ENCODE measurements at regions not wholly inside any gene's neighbourhood (a gene's known extent, or its start where the extent isn't known, plus 50 kb on each side); places are given as distances from the start of the nearest gene placed in this dataset.
"Not testable (repeated sequence)": the region's sequence is repeated elsewhere in the genome, so short reads cannot be mapped to it uniquely, and the experiment has no call there.

DNA sequence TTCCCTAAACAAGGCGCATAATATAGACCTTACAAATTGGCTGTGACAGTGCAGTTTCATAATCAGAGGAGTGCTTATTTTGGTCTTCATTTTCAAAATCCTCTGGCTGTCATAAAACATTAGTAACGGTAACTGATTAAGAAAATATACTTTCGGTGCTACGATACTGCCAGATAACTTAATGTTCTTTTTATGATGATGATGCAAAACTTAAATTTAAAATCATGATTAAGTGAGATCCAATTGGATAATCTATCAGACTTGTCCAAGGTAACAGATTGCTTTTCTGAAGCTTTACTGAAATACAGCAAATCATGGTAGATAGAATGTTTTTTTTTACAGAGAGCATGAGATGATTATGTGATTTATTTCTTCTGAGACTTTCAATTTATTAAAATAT is 364.2 kb upstream of the CNTN3 start:
- DNase-seq (ENCODE audit: low spot score), result no peak

DNA sequence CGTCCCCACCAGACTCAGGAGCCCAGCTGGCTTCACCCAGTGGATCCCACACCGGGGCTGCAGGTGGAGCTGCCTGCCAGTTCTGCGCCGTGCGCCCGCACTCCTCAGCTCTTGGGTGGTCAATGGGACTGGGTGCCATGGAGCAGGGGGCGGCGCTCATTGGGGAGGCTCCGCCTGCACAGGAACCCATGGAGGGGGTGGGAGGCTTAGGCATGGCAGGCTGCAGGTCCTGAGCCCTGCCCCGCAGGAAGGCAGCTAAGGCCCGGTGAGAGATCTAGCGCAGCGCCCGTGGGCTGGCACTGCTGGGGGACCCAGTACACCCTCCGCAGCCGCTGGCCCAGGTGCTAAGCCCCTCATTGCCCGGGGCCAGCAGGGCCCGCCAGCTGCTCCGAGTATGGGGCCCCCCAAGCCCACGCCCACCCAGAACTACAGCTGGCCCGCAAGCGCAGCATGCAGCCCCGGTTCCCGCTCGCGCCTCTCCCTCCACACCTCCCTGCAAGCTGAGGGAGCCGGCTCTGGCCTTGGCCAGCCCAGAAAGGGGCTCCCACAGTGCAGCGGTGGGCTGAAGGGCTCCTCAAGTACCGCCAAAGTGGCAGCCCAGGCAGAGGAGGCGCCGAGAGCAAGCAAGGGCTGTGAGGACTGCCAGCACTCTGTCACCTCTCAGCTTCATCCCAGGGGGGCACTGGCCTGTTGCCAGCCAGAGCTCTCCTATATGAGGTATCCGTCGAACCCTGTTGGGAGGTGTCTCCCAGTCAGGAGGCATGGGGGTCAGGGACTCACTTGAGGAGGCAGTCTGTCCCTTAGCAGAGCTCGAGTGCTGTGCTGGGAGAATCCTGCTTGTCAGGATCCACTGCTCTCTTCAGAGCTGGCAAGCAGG is 370.8 kb upstream of the CNTN3 start:
- DNase-seq (ENCODE audit: low spot score), result not testable (repeated sequence)

DNA sequence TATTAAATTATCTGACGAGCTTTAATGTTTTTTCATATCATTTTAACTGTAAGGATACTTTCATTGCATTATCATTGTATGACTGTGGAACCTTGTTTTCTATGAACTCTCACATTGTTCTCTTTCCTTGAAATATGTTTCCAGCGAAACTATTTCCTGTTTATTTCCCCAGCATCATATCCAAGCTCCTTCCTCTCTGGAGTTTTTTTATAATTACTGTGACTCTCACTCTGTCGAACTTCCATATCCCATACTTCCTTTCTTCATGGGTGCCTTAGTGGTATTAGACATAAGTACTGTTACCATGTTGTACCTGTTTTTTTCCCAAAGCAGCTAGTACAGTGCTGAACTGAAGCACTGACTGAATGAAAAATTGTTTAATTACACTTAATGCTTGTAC is 373.6 kb upstream of the CNTN3 start:
- no peak for DNase-seq (ENCODE audit: low spot score)

DNA sequence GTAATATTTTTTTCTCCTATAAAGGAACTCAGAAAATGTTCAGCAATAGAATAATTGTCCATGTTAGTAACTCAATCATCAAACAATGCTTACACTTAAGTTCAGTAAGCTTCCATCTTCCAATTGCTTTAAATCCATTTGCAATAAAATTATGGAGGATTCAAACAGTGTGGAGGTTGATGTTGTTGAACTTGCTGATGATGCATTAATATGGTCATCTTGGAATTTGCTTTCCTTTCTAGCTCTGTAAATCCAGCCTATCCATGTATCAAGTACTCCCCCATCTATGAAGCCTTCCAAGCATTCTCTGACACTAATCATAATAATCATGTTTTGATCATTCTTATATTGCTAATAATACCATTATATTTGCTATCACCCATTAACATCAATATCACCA is 378.4 kb upstream of the CNTN3 start:
- no peak for DNase-seq (ENCODE audit: low spot score)

DNA sequence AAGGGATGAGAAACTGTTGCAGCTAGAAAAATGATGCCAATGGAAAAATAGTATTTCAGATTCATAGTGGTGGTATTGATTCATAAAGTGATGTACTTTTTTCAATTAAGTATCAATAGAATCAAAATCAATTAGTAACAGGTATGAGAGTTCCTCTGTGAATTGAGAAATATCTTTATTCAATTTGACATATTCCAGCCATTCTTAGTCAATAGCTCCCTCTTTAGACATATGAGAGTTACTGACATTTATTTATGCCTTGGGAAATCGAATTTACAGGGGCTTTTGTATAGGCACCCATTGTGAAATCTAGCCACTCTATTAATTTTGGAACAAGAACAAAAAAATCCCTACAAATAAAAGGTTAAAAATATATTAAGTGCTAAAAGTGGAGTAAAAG is 386.9 kb upstream of the CNTN3 start:
- DNase-seq (ENCODE audit: low spot score), result no peak

DNA sequence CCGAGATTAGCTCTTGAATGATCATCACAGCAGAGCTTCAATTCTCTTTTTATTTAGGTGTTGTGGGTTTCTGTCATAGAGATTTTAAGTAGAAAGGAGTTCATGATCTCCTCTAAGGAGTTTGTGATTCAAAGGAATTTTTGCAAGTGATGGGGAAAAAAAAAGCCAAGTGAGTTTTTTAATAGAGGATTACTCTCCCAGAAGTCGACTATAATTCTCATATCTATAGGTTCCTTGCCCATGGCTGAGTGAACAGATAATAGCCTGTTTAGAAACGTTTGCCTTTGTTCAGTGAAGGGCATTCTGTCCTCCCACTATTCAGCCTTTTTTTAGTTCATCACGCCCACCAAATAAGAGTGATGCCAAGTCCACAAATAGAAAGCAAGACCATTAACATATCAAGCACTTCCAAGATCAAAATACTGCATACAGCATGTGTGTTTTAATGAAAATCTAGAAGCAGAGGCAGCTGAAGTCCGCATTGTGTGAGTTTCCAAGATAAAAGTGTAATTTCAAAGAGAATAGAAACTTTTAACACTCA is 398.4 kb upstream of the CNTN3 start:
- no peak for DNase-seq (ENCODE audit: low spot score)

DNA sequence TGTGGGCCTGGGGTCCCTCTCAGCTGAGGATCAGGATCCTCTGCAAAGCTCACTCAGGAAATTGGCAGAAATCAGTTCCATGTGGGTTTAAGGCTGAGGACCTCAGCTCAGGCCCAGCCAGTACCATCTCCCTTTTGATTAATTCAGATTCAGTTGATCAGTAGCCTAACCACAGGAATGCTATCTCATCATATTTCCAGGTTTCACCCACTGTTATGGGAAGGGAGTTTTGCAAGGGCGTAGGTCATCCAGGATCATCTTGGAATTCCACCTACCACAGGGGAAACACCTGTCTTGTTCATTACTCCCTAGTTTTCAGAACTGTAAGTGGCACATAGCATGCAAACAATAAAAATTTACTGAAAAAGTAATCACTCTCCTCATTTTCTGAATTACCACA is 399.5 kb upstream of the CNTN3 start:
- no peak for DNase-seq (ENCODE audit: low spot score)

DNA sequence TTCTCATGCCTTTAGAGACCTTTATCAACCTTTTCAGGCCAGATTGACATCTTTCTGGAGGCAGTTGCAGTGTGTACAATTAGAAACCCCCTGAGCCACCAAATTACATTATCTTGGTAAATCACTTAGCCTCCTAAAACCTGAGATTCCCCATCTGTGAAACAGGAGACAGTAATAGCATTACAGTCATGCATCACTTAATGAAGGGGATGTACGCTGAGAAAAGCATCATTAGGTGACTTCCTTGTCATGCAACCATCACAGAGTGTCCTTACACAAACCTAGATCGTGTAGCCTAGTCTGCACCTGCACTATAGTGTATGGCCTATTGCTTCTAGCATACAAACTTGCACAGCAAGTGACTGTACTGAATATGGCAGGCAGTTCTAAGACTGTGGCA is 400.8 kb upstream of the CNTN3 start:
- DNase-seq (ENCODE audit: low spot score), result no peak

DNA sequence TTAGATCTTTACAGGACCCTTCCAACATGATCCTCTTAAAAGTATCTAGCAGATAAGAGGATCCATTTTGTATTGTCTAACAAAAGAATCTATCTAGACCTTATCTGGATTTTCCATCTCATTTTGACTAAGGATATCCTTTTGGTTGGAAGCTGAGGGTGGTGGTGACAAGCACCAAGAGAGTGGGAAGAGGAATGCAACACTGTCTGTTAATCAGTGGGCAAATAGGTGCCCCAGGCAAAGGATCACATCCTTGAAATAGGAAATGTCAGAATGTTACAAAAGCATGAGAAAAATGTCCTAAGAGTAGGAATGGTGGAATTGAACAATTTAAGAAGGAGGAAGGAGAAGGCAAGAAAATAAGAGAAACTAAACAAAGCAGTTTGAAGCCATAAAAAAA is 420.7 kb upstream of the CNTN3 start:
- no peak for DNase-seq (ENCODE audit: low spot score)

DNA sequence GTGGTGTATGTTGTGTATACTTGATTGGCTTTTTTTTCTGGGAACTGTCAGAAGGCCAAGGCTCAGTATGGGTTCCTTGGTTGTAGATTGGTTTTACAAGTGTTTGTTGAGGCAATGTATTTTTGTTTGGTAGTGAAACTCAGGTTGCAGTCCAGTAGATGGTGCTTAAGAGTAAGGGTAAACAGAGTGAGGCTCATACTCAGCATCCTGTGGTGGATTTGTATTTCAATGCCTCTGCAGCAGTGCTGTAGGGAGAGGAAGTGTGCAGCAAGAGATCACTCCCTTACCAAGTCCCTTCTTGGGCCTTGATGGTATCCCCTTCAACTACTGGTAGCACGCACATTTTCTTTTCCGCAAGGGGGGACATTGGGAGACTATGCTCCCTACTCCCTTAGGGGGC is 428.5 kb upstream of the CNTN3 start:
- DNase-seq (ENCODE audit: low spot score), result no peak

DNA sequence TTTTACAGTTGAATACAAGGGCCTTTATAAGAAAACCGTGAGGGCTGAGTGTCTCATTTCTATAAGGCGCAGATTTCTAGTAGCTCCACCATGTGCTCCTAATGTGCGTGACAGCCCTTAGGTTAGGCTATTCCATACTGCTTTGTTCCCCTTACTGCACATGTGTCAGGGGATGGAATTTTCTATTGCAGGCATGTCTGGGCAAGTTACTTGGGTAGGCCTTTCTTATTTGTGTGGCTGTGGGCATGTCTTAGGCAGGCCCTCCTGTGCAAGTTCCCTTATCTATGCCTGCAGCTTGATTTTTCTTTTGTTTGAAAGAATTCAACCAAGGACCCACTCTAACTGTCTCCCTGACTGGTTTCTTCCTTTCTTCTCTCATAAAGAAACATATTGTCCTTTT is 434.2 kb upstream of the CNTN3 start:
- no peak for DNase-seq (ENCODE audit: low spot score)

DNA sequence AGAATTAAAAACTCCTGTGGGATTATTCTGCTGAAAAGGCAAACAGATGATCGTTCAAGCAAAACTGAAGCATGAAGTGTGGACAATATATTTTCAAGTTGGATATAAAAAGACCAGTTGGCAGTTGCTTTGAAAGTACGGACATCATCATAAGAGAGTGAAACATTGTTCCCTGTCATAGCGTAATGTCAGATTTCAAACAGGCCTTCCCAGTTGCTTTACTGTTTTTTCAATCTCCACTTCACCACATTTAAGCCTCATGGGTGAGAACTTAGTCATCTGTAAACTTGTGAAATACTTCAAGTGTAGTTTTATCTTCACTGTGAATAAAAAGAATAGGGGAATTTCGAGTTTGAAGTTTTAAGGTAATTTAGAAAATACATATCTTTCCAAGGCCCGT is 435.1 kb upstream of the CNTN3 start:
- DNase-seq (ENCODE audit: low spot score), result no peak

DNA sequence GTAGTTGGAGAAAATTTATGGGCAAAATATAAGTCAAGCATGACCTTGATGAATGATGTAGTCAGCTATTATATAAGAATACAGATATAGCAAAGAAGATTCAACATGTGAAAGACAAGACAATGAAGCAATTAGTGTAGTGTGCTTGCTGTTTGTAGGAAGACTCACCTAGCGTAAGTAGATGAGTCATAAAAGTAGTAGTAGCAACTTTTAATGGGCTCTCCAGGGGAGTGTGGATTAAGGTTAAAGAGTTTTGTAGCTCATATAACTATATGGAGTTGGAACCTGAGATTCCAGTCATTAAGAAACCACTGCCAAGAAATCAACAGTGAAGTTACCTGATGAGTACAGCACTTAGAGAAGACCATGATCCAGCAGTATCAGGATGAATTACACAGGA is 444.7 kb upstream of the CNTN3 start:
- no peak for DNase-seq (ENCODE audit: low spot score)

DNA sequence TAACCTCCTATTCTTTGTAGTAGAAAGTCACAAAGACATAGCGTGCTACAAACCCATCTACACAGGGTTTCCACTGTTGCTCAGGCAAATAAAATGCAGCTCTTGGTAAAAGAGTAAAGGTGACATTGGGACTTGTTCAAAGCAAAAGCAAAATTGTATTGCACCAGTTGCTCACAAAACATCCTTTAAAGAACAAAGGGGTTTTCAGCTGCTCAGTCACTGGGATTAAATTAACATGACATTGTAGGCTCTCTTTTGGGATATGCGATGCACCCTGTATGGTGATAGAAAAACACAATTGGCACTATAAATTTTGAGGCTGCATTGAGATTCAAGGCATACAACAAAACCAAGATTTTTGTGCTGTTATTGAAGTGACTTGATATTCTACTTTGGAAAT is 447.3 kb upstream of the CNTN3 start:
- no peak for DNase-seq (ENCODE audit: low spot score)

DNA sequence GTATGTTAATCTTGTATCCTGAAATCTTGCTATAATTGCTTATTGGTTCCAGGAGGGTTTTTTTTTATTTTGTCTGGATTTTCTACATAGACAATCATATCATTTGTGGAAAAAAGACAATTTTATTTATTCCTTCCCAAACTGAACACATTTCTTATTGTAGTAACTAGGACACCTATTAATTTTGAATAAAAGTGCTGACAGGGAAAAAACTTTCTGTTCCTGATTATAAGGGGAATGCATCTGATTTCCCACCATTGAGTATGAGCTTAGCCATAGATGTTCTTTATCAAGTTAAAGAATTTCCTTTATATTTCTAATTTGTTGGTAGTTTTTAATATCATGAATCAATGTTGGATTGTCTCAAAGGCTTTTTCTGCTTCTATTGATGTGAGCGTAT is 460.7 kb upstream of the CNTN3 start:
- DNase-seq (ENCODE audit: low spot score), result no peak

DNA sequence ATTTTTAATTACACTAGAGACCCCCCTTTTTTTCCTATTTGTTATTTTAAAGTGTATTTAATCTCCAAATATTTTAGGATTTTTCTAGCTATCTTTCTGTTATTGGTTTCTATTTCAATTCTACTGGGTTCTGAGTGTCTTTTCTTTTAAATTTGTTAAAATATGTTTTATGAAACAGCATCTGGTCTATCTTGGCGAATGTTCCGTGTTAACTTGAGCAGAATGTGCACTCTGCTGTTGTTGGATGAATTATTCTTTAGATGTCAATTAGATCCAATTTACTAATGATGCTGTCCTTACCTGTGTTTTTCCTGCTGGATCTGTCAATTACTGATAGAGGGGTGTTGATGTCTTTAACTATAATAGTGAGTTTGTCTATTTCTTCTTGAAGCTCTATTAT is 462.0 kb upstream of the CNTN3 start:
- no peak for DNase-seq (ENCODE audit: low spot score)

DNA sequence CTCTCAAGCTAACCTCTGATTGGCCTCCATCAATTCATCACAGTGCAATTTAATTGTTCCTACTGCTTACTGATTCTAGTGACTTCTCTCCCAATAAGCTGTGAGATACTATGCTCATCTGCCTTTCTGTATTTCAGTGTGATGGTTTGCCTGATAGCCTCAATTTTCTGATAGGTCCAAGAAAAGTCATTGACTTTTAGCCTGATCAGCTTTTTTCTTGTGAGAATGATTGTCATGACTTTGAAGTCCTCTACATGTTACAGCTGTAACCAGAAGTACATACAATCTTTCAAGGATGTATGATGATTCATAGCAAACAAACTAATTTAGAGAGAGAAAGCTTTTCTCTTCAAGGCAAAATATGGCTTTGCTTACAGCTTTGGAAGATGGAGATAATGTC is 463.8 kb upstream of the CNTN3 start:
- DNase-seq (ENCODE audit: low spot score), result no peak

DNA sequence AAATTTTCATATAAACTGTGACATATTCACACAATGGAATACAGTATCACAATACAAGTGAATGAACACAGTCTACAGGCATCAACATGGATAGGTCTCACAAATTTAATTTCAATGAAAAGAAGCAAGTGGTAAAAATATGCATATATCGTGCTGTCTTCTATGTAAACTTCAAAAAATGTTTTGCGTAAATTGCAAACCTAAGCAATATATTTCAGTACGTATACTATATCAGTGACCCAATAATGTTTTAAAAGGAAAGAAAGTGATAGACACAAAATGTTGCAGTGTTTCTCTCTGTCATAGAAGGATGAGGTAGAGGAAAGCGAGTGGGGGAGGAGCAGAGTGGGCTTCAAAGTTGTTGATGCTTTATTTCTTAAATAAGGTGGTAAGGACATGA is 468.4 kb upstream of the CNTN3 start:
- DNase-seq (ENCODE audit: low spot score), result no peak

DNA sequence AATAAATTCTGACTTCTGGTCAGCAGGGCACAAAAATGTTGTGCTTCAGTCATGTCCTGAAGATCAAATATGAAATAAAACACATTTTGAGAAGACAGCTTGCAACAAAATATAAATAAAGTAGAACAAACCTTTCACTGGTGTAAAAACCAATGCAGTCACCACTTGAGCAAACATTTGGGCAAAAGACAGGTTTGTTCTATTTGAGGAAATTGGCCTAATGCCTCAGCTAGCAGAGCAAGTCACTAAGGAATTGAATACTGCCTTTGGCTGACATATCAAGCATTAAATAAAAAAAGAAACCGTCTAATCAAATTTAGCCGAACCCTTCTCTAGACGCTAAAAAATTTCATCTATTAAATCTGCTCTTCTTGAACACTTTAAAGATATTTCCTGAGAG is 475.4 kb upstream of the CNTN3 start:
- DNase-seq (ENCODE audit: low spot score), result no peak

DNA sequence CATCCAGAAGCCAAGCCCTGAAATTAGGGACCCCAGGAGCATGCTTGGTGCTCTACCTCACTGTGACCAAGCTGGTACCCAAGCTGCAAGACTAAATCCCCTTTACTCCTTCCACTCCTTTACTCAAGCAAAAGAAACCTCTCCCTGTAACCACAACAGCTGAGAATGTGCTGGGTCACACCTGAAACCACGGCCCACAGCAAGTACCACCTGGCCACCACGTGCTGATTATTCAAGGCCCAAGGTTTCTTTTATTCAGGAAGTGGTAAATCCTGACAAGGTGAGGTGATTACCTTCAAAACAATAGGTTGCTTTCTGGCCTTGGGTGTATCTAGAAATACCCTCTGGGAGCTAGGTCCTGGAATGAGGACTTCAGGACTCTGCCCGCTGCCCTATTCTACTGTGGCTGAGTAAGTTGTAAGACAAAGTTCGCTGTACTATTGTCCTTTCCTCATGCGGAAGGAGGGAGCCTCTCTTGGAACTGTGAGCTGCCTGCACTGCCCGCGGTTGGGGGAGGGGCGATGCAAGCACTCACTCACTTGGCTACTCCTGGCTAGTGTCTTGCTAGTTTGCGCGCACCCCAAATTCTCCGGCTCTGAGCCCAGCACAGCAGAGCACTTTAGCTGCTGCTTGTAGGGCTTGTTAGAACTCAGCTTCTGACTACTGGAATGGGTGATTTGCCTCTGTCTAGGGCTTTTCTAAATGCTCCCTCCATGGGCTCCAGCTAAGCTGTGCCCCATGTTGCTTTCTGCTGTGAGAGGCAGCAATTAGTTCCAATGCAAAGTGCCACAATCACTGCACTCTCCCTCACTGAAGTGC is 487.1 kb upstream of the CNTN3 start:
- no peak for DNase-seq (ENCODE audit: low spot score)

DNA sequence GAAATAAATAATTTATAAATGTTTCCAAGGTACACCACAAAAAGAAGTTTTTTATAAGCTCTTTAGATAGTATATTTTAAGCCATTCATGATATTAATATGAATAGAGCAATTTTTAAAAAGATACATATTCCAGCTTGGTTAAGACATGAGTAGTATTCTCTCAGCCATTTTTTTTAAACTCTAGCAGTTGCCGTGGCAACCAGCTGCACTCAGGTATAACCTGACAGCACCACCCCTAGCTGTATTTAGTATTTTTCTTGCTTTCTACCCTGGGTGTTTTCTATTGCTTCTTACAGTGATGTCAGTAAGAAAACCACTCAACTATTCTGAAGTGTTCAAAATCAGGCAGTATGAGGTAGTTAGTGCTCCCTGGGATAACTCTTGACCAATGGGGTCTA is 496.3 kb upstream of the CNTN3 start:
- no peak for DNase-seq (ENCODE audit: low spot score)

DNA sequence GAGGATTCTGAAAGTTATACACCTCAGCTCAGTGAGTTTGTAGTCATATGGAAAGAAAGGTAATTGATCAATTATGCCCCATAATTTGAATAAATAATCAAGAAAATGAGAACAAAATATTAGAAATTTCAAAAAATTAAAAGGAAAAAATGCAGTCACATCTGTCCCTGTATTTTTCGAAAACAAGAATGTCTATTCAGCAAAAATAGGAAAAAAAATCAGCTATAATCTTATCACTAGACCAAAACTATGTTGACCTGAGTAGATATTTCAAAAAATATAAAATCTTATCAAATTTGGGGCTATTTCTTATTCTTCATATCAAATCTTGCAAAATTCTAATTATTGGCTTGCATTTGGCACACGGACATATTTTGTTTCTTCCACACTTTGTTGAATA is 501.2 kb upstream of the CNTN3 start:
- no peak for DNase-seq (ENCODE audit: low spot score)

DNA sequence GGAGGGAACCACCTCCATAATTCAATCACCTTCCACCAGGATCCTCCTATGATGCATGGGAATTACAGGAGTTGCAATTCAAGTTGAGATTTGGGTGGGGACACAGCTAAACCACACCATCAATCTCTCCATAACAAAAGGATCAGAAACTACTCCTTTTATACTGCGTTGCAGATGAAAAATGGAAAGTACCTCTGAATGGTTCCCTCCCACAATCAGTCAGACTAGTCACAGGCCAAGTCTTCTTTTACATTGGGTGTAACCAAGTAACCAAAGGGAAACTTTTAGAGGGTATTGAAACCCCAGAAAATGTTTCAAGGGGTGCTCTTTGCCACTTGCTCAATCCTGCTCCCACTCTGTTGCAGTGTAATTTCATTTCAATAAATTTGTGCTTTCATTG is 504.3 kb upstream of the CNTN3 start:
- no peak for DNase-seq (ENCODE audit: low spot score)
